Esophagus squamous epithelium (tissue), 4 donors: ENCODE measurements at regions not wholly inside any gene's neighbourhood (a gene's known extent, or its start where the extent isn't known, plus 50 kb on each side); places are given as distances from the start of the nearest gene placed in this dataset.

Source experiments
- CTCF ChIP-seq, 6 experiments: fragments of 450-650 bp in 4 of 6; fragments of 200-600 bp in 2 of 6; sonication (generic) in 2 of 6; IDR thresholded peaks; one replicate each; pipeline ENCODE4 v1.5.1; 2016 to 2019; ENCODE audit warnings: antibody characterized with exemption in 6 of 6, mild to moderate bottlenecking in 4 of 6, moderate library complexity in 4 of 6
- POLR2A ChIP-seq, 4 donors: fragments of 450-650 bp; IDR thresholded peaks; one replicate each; pipeline ENCODE4 v1.6.1; 2017; ENCODE audit warnings: antibody characterized with exemption in 4 of 4, mild to moderate bottlenecking in 4 of 4, moderate library complexity in 3 of 4

GRCh38 chr13:86862137-86862536 lies 809.0 kb upstream of the SLITRK5 start:
- TF ChIP-seq POLR2A (IDR thresholded peaks at IDR 0.05) (no peak), CTCF (IDR thresholded peaks at IDR 0.05) (no peak)
